IMR-90 (cell line): ENCODE measurements at regions not wholly inside any gene's neighbourhood (a gene's known extent, or its start where the extent isn't known, plus 50 kb on each side); places are given as distances from the start of the nearest gene placed in this dataset.

Experiments
- ATAC-seq: fragments of 200-7000 bp; cut with Tn5 transposase; 2 replicates; pipeline ENCODE4 v1.9.1; 2020; ENCODE audit warnings: low read depth, mild to moderate bottlenecking, moderate library complexity
- BruUV-seq: library from RNA; stranded (reverse); fragments of 400-500 nt; replicated peaks from 2 replicates; lab custom pipeline; 2021; lab: Mats Ljungman, UMichigan
- CTCF ChIA-PET: fragments of 300-600 bp; formaldehyde crosslinking; extraction: SDS; loops from one replicate; lab custom pipeline; 2021; ENCODE audit warnings: antibody characterized with exemption; lab: Yijun Ruan, JAX
- POLR2A ChIA-PET: fragments of 300-600 bp; sonication (Branson Sonifier 250); formaldehyde crosslinking; loops from one replicate; lab custom pipeline; 2022; ENCODE audit warnings: antibody characterized with exemption; ENCODE audit not compliant: unreplicated experiment; lab: Charles Lee
- DNase-seq: peaks from one replicate; pipeline ENCODE4 v3.0.0; 2013
- H2AFZ ChIP-seq: replicated peaks from 2 replicates; pipeline ENCODE3; 2013; ENCODE audit warnings: low read length, mild to moderate bottlenecking; ENCODE audit not compliant: poor library complexity
- H2AK5ac ChIP-seq: 2 replicates; pipeline ENCODE4 v1.6.1; 2013; ENCODE audit warnings: low read depth, low read length, inconsistent platforms
- H2AK9ac ChIP-seq: replicated peaks from 2 replicates; pipeline ENCODE3; 2013; ENCODE audit warnings: mild to moderate bottlenecking, low read depth, low read length, moderate library complexity; ENCODE audit not compliant: poor library complexity
- H2BK120ac ChIP-seq: 2 replicates; pipeline ENCODE4 v1.6.1; 2013; ENCODE audit warnings: low read depth, low read length, inconsistent platforms
- H2BK15ac ChIP-seq: 3 replicates; pipeline ENCODE4 v1.6.1; 2013; ENCODE audit warnings: low read depth, low read length, inconsistent platforms
- H2BK20ac ChIP-seq: 2 replicates; pipeline ENCODE4 v1.6.1; 2013; ENCODE audit warnings: low read depth, mild to moderate bottlenecking, inconsistent platforms, low read length, moderate library complexity
- H2BK5ac ChIP-seq: 2 replicates; pipeline ENCODE4 v1.6.1; 2013; ENCODE audit warnings: mild to moderate bottlenecking, low read depth, low read length, inconsistent platforms; ENCODE audit not compliant: poor library complexity, severe bottlenecking
- H3K14ac ChIP-seq: replicated peaks from 2 replicates; pipeline ENCODE4 v1.6.1; 2013; ENCODE audit warnings: low read depth, low read length, inconsistent platforms
- H3K18ac ChIP-seq: 2 replicates; pipeline ENCODE4 v1.6.1; 2013; ENCODE audit warnings: low read depth, low read length, control low read depth
- H3K23ac ChIP-seq: 2 replicates; pipeline ENCODE4 v1.6.1; 2013; ENCODE audit warnings: low read depth, low read length, inconsistent platforms
- H3K27ac ChIP-seq: 2 replicates; pipeline ENCODE4 v1.5.1; 2013; ENCODE audit warnings: mild to moderate bottlenecking, control low read depth, low read length; ENCODE audit not compliant: insufficient read depth
- H3K27me3 ChIP-seq: 2 replicates; pipeline ENCODE4 v1.6.1; 2013; ENCODE audit warnings: low read length; ENCODE audit not compliant: control insufficient read depth, insufficient read depth
- H3K36me3 ChIP-seq: 2 replicates; pipeline ENCODE4 v1.6.1; 2013; ENCODE audit warnings: low read length, mixed read lengths; ENCODE audit not compliant: control insufficient read depth, insufficient read depth
- H3K4ac ChIP-seq: 2 replicates; pipeline ENCODE4 v1.6.1; 2013; ENCODE audit warnings: low read depth, low read length, inconsistent platforms
- H3K4me1 ChIP-seq: 2 replicates; pipeline ENCODE4 v1.6.1; 2013; ENCODE audit warnings: low read length, mixed read lengths; ENCODE audit not compliant: control insufficient read depth, insufficient read depth
- H3K4me2 ChIP-seq: 2 replicates; pipeline ENCODE4 v1.6.1; 2013; ENCODE audit warnings: low read depth, mild to moderate bottlenecking, control low read depth, low read length, moderate library complexity
- H3K4me3 ChIP-seq: 2 replicates; pipeline ENCODE4 v1.5.1; 2013; ENCODE audit warnings: low read depth, mild to moderate bottlenecking, control low read depth, low read length, moderate library complexity; ENCODE audit not compliant: insufficient read depth
- H3K56ac ChIP-seq: 2 replicates; pipeline ENCODE4 v1.6.1; 2013; ENCODE audit warnings: low read length, inconsistent platforms; ENCODE audit not compliant: insufficient read depth; ENCODE audit errors: extremely low read depth
- H3K79me1 ChIP-seq, 2 experiments: 2 replicates each; pipeline ENCODE4 v1.6.1; 2013; ENCODE audit warnings: low read length in 2 of 2, inconsistent platforms in 1 of 2, low read depth in 1 of 2
- H3K9ac ChIP-seq: 2 replicates; pipeline ENCODE4 v1.6.1; 2013; ENCODE audit warnings: low read depth, low read length, control low read depth
- H3K9me1 ChIP-seq: 2 replicates; pipeline ENCODE4 v1.6.1; 2013; ENCODE audit warnings: low read length, inconsistent platforms; ENCODE audit not compliant: insufficient read depth
- H3K9me3 ChIP-seq: 2 replicates; pipeline ENCODE4 v1.6.1; 2013; ENCODE audit warnings: low read length; ENCODE audit not compliant: control insufficient read depth, insufficient read depth
- H4K20me1 ChIP-seq: 2 replicates; pipeline ENCODE4 v1.6.1; 2013; ENCODE audit warnings: low read length, inconsistent platforms; ENCODE audit not compliant: insufficient read depth
- H4K5ac ChIP-seq: 2 replicates; pipeline ENCODE4 v1.6.1; 2013; ENCODE audit warnings: mild to moderate bottlenecking, low read depth, low read length, control low read depth
- H4K8ac ChIP-seq, 2 experiments: 2 replicates each; pipeline ENCODE4 v1.6.1; 2013; ENCODE audit warnings: low read depth in 2 of 2, low read length in 2 of 2, control low read depth in 1 of 2, inconsistent platforms in 1 of 2
- H4K91ac ChIP-seq: 2 replicates; pipeline ENCODE4 v1.6.1; 2013; ENCODE audit warnings: low read depth, low read length, inconsistent platforms; ENCODE audit not compliant: insufficient read depth
- CEBPB ChIP-seq: IDR thresholded peaks from 2 replicates; pipeline ENCODE4 v1.6.1; 2012; ENCODE audit warnings: low read depth, low read length, improper control_type of control experiment
- SMC3 ChIP-seq: fragments of 150-350 bp; IDR thresholded peaks from 2 replicates; pipeline ENCODE4 v1.6.1; 2016; ENCODE audit warnings: low read depth, mild to moderate bottlenecking, antibody characterized with exemption, low read length, moderate library complexity
- WGBS, 2 experiments: methylation state at CpG; one replicate each; pipeline versions ENCODE4 v1.1.5 to v1.1.7; 2013; ENCODE audit warnings: missing lambda C conversion rate in 2 of 2; ENCODE audit not compliant: insufficient read length in 1 of 2; ENCODE audit errors: extremely low coverage in 2 of 2; 5-methylcytosine and 5-hydroxymethylcytosine counted together
- dilution Hi-C: fragments of 300-500 bp; cut with HindIII; formaldehyde crosslinking; loops from one replicate; pipeline ENCODE4 v1.14.3; 2018; ENCODE audit warnings: low sequenced_read_pairs; ENCODE audit not compliant: unreplicated experiment
- in situ Hi-C: fragments of 300-500 bp; cut with MboI; formaldehyde crosslinking; loops from 3 replicates; pipeline ENCODE4 v1.14.3; 2019; ENCODE audit warnings: low sequenced_read_pairs, inconsistent platforms, mixed read lengths
- intact Hi-C: fragments of 100-400 bp; cut with micrococcal nuclease; formaldehyde crosslinking; loops from 2 replicates; pipeline ENCODE4 v1.10.0; 2022

DNA sequence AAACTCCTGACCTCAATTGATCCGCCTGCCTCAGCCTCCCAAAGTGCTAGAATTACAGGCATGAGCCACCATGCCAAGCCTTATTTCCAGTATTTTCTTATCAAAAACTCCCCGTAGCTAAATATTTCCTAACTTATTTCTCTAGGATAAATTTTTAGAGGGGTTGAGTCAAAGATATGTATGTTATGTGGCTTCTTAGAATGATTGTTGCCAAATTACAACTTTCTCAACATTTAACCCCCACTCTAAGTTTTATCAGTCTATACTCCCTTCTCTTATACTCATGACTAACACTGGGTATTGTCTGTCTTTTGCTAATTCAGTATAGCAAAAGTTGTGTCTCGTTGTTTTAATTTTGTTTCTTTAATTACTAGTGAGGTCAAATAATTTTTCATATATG, 187.7 kb upstream of the LNX1 start:
- DNase-seq = peak; percentile 13
- H3K23ac ChIP-seq = no peak overlapping the region
- no CpG with 5 or more reads among the region's 3 CpGs for WGBS, 2 experiments

More for the DNA sequence above, 187.7 kb upstream of the LNX1 start:
- Histone ChIP-seq H2AFZ (no peak overlapping the region), H3K4me1 (peaks cover 29% of the 10 kb centered on the region), H3K27ac (peak overlapping the region; percentile 35; the same call in 1 of the 2 replicates), H3K27me3 (no peaks in the 10 kb centered on the region), H2AK5ac (no peak overlapping the region), H3K4me2 (no peak overlapping the region), H3K18ac (peak overlapping the region; percentile 67; the same call in 1 of the 2 replicates), H3K4ac (no peak overlapping the region), H3K14ac (no peak overlapping the region), H4K20me1 (no peaks in the 10 kb centered on the region), H4K8ac (no peak overlapping the region), H2BK5ac (no peak overlapping the region), H3K36me3 (no peaks in the 10 kb centered on the region), H3K79me1 (no peaks in the 10 kb centered on the region), H3K9me3 (no peaks in the 10 kb centered on the region), H2BK120ac (no peak overlapping the region), H3K4me3 (no peak overlapping the region), H4K5ac (peak overlapping the region; percentile 46; the same call in 1 of the 2 replicates), H3K9ac (no peak overlapping the region), H4K91ac (no peak overlapping the region), H3K9me1 (peaks cover 21% of the 10 kb centered on the region), H3K56ac (no peak overlapping the region), H2BK15ac (no peak overlapping the region; the same call in 2 of the 3 replicates), H2BK20ac (no peak overlapping the region), H2AK9ac (no peak overlapping the region)
- ChIA-PET POLR2A (interaction anchor here (0.6 kb wide), 1 partner anchor 452 kb away, joined by 3 read pairs; no protein-coding TSS in a partner anchor), CTCF (no interaction called here)
- intact Hi-C loops = loop anchor here (2.0 kb wide), 1 partner anchor 14 kb away; no protein-coding TSS in a partner anchor
- in situ Hi-C loops = no loop called here
- BruUV-seq = no TSS peak
- ATAC-seq = no peak
- TF ChIP-seq SMC3 (no peak), CEBPB (no peak)
- dilution Hi-C loops = no loop called here
